RWPE2 (cell line): ENCODE measurements at regions not wholly inside any gene's neighbourhood (a gene's known extent, or its start where the extent isn't known, plus 50 kb on each side); places are given as distances from the start of the nearest gene placed in this dataset.
A peak's percentile ranks its signal among the peaks of the same experiment; 100 is the strongest.

Experiments
- ATAC-seq: fragments of 200-7000 bp; cut with Tn5 transposase; 3 replicates; pipeline ENCODE4 v1.9.1; 2021; ENCODE audit warnings: low read depth
- DNase-seq: peaks from one replicate; pipeline ENCODE4 v3.0.0-alpha.2; 2020; ENCODE audit warnings: low spot score
- H3K27ac ChIP-seq: fragments of 450-650 bp; 2 replicates; pipeline ENCODE4 v1.5.1; 2017; ENCODE audit warnings: mild to moderate bottlenecking; ENCODE audit not compliant: poor library complexity, severe bottlenecking
- H3K27me3 ChIP-seq: fragments of 250-450 bp; sonication (Bioruptor Pico); 2 replicates; pipeline ENCODE4 v1.5.1; 2021; ENCODE audit warnings: mild to moderate bottlenecking, moderate library complexity; ENCODE audit not compliant: insufficient read depth, poor library complexity, severe bottlenecking
- H3K36me3 ChIP-seq: fragments of 250-450 bp; sonication (Bioruptor Pico); 2 replicates; pipeline ENCODE4 v1.5.1; 2020; ENCODE audit warnings: low read depth, mild to moderate bottlenecking, moderate library complexity
- H3K4me1 ChIP-seq: fragments of 250-450 bp; sonication (Bioruptor Pico); 2 replicates; pipeline ENCODE4 v1.5.1; 2021; ENCODE audit warnings: mild to moderate bottlenecking, moderate library complexity; ENCODE audit not compliant: insufficient read depth, poor library complexity, severe bottlenecking
- H3K4me3 ChIP-seq: fragments of 250-450 bp; sonication (Bioruptor Pico); 2 replicates; pipeline ENCODE4 v1.5.1; 2021; ENCODE audit warnings: mild to moderate bottlenecking, moderate library complexity; ENCODE audit not compliant: severe bottlenecking
- H3K9me3 ChIP-seq: fragments of 250-450 bp; sonication (Bioruptor Pico); 2 replicates; pipeline ENCODE4 v1.5.1; 2021; ENCODE audit warnings: mild to moderate bottlenecking, moderate library complexity; ENCODE audit not compliant: severe bottlenecking
- TF ChIP-seq, protein P1 (sequence below): fragments of 450-650 bp; IDR thresholded peaks from one replicate; pipeline ENCODE4 v1.5.1; 2017; ENCODE audit warnings: mild to moderate bottlenecking, moderate library complexity; ENCODE audit not compliant: poor library complexity, severe bottlenecking

DNA sequence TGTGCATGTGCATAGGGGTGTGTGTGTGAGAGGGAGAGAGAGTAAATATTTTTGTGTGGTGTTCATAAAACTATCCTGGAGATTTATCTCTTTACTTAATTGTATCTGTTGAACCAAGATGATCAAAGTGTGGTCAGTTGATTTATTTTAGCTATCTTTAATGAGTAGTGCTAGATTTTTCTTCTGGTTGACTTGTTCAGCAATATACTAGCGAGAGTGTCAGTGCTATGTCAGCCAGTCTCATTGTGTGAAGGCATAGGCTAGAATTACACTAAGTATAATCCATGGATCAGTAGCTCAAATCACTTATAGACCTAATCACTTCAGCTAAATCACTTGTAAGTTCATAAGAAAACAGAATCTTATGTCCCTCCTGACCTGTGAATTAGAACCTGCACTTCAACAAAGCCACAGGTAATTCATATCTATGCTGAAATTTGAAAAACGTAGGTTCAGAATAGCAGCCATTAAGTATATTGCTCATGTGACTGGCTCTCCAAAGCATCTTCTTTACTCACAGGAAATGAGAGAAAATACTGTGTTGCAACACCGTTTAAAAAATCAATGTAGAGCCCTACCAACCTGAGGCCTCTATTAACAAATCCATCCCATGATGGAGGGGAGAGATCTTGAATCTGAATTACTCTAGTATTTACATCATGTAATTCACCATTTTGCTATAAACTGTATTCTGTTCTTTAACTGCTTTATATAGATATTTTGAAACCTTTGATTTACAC, 203.1 kb upstream of the ACTBL2 start:
- no peaks in the 10 kb centered on the region for H3K36me3 ChIP-seq
- ATAC-seq (no peak), DNase-seq (no peak)
- H3K27me3 ChIP-seq: no peaks in the 10 kb centered on the region
- no peak overlapping the region for H3K27ac ChIP-seq
- TF ChIP-seq, protein P1, sequence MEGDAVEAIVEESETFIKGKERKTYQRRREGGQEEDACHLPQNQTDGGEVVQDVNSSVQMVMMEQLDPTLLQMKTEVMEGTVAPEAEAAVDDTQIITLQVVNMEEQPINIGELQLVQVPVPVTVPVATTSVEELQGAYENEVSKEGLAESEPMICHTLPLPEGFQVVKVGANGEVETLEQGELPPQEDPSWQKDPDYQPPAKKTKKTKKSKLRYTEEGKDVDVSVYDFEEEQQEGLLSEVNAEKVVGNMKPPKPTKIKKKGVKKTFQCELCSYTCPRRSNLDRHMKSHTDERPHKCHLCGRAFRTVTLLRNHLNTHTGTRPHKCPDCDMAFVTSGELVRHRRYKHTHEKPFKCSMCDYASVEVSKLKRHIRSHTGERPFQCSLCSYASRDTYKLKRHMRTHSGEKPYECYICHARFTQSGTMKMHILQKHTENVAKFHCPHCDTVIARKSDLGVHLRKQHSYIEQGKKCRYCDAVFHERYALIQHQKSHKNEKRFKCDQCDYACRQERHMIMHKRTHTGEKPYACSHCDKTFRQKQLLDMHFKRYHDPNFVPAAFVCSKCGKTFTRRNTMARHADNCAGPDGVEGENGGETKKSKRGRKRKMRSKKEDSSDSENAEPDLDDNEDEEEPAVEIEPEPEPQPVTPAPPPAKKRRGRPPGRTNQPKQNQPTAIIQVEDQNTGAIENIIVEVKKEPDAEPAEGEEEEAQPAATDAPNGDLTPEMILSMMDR: no peak
- peaks cover 36% of the 10 kb centered on the region for H3K4me1 ChIP-seq
- H3K4me3 ChIP-seq: no peak overlapping the region
- no peaks in the 10 kb centered on the region for H3K9me3 ChIP-seq

DNA sequence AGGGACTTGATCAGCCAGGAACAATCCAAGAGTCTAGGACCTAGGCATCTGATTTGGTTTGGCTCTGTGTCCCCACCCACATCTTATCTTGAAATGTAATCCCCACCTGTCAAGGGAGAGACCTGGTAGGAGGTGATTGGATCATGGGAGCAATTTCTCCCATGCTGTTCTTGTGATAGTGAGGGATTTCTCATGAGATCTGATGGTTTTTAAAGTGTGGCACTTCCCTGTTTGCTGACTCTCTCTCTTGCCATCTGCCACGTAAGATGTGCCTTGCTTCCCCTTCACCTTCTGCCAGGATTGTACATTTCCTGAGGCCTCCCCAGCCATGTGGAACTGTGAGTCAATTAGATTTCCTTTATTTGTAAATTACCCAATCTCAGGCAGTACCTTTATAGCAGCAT, 201.7 kb upstream of the ACTBL2 start:
- H3K27me3 ChIP-seq: no peaks in the 10 kb centered on the region
- H3K9me3 ChIP-seq: no peaks in the 10 kb centered on the region
- no peak for DNase-seq
- no peaks in the 10 kb centered on the region for H3K36me3 ChIP-seq
- H3K27ac ChIP-seq: no peak overlapping the region
- TF ChIP-seq, protein P1: no peak
- H3K4me3 ChIP-seq: no peak overlapping the region
- H3K4me1 ChIP-seq: peaks cover 36% of the 10 kb centered on the region
- ATAC-seq: peak; percentile 14

DNA sequence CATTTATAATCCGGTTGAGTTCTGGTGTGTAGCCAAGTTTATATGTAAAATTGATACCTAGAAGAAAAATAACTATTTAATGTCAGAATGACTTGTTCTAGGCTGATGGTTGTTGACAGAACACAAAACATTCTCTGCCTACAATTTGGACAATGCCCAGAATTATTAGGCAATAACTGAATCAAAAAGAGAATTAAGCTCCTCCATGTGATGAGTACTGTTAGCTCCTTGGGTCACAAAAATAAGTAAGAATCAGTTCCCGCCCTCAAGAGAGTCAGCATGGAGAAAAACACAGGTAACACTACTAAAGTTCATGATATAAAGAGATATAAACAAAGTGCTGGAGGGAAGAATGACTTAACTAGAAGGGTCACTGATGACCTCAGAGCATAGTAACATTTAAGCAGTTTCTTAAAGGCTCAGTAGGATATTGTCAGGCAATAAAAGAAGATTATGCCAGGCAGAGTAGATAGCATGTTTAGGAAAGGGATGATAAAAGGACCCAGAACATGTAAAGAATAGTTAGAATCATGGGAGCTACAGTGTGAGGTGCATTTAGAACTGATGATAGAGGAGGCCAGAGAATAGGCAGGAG, 200.5 kb upstream of the ACTBL2 start:
- ATAC-seq (no peak), DNase-seq (no peak)
- H3K27ac ChIP-seq: peak overlapping the region; percentile 59
- peaks cover 36% of the 10 kb centered on the region for H3K4me1 ChIP-seq
- no peaks in the 10 kb centered on the region for H3K27me3 ChIP-seq
- H3K4me3 ChIP-seq: no peak overlapping the region
- no peaks in the 10 kb centered on the region for H3K36me3 ChIP-seq
- no peaks in the 10 kb centered on the region for H3K9me3 ChIP-seq
- TF ChIP-seq, protein P1: no peak

DNA sequence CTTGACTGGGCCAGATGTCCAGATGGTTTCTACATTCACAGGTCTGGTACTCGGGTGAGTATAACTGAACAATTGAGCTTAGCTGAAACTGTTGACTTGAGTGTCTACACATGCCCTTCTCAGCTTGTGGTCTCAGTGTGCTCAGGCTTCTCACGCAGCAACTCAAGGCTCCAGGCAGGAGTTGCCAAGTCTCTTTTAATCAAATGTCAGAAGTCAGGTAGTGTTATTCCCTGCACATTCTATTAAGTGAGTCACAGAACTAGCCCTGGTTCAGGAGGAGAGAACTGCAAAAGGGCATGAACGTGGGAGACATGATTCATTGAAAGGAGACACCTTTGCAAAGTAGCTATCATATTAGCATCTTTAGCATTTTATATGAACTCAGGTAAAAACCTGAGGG, 199.3 kb upstream of the ACTBL2 start:
- Histone ChIP-seq H3K27me3 (no peaks in the 10 kb centered on the region), H3K9me3 (no peaks in the 10 kb centered on the region), H3K4me1 (peaks cover 27% of the 10 kb centered on the region), H3K4me3 (no peak overlapping the region), H3K36me3 (no peaks in the 10 kb centered on the region), H3K27ac (peak overlapping the region; percentile 59)
- ATAC-seq (peak; percentile 97), DNase-seq (peak; percentile 62)
- TF ChIP-seq, protein P1: no peak

DNA sequence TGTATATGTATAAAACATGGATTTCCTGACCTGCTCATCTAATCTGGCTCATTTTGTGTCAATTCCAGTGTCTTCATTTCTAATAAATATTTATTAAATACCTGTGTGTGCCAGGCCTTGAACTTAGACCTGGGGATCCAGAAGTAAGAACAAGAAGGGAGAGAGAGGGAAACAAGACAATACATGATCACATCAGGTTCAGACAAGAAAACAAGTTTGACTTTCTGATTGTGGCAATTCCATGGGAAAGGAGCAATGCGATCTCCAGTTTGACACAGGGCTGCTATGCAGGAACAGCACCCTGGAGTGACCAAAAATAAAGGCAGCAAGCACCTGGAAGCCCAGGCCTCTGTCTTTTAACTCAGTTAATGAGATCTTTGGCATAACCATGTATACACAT, 198.1 kb upstream of the ACTBL2 start:
- Histone ChIP-seq H3K27me3 (no peaks in the 10 kb centered on the region), H3K4me1 (peaks cover 27% of the 10 kb centered on the region), H3K9me3 (no peaks in the 10 kb centered on the region), H3K4me3 (no peak overlapping the region), H3K27ac (no peak overlapping the region), H3K36me3 (no peaks in the 10 kb centered on the region)
- no peak for DNase-seq
- TF ChIP-seq, protein P1: no peak
- ATAC-seq: no peak
